ENCODE measurements at regions not wholly inside any gene's neighbourhood (a gene's known extent, or its start where the extent isn't known, plus 50 kb on each side); places are given as distances from the start of the nearest gene placed in this dataset.
"Not testable (repeated sequence)": the region's sequence is repeated elsewhere in the genome, so short reads cannot be mapped to it uniquely, and the experiment has no call there.

- DNase-seq, result no peak
Observed at GRCh38 chr3:8147711-8148110, 353.9 kb upstream of the LMCD1 start.

- DNase-seq, result no peak
Observed at GRCh38 chr3:8152821-8153418, 348.7 kb upstream of the LMCD1 start.

- DNase-seq, result no peak
Observed at GRCh38 chr3:8153800-8154199, 347.8 kb upstream of the LMCD1 start.

- no peak for DNase-seq
Observed at GRCh38 chr3:8154617-8155016, 347.0 kb upstream of the LMCD1 start.

GRCh38 chr3:8156138-8156537 is 345.5 kb upstream of the LMCD1 start:
- DNase-seq, result no peak

GRCh38 chr3:8156831-8157230 is 344.8 kb upstream of the LMCD1 start:
- DNase-seq, result no peak

GRCh38 chr3:8157640-8158039 is 344.0 kb upstream of the LMCD1 start:
- no peak for DNase-seq

GRCh38 chr3:8164145-8164544 is 337.5 kb upstream of the LMCD1 start:
- DNase-seq, result no peak

- no peak for DNase-seq
Observed at GRCh38 chr3:8166014-8166413, 335.6 kb upstream of the LMCD1 start.

- DNase-seq, result no peak
Observed at GRCh38 chr3:8170971-8171508, 330.6 kb upstream of the LMCD1 start.

GRCh38 chr3:8173892-8174291 is 327.7 kb upstream of the LMCD1 start:
- no peak for DNase-seq

- peak; percentile 34 for DNase-seq
Observed at GRCh38 chr3:8176759-8177483, 324.7 kb upstream of the LMCD1 start.

- DNase-seq, result not testable (repeated sequence)
Observed at GRCh38 chr3:8178516-8178915, 323.1 kb upstream of the LMCD1 start.

- no peak for DNase-seq
Observed at GRCh38 chr3:8182904-8183303, 318.7 kb upstream of the LMCD1 start.

GRCh38 chr3:8183627-8184026 is 318.0 kb upstream of the LMCD1 start:
- DNase-seq, result peak; percentile 62

- no peak for DNase-seq
Observed at GRCh38 chr3:8186213-8186612, 315.4 kb upstream of the LMCD1 start.

- DNase-seq, result no peak
Observed at GRCh38 chr3:8187996-8188395, 313.6 kb upstream of the LMCD1 start.

- no peak for DNase-seq
Observed at GRCh38 chr3:8189051-8189450, 312.6 kb upstream of the LMCD1 start.

- DNase-seq, result no peak
Observed at GRCh38 chr3:8191406-8191805, 310.2 kb upstream of the LMCD1 start.

- no peak for DNase-seq
Observed at GRCh38 chr3:8197384-8197783, 304.2 kb upstream of the LMCD1 start.

- no peak for DNase-seq
Observed at GRCh38 chr3:8198605-8199004, 303.0 kb upstream of the LMCD1 start.

GRCh38 chr3:8200996-8201395 is 300.6 kb upstream of the LMCD1 start:
- no peak for DNase-seq

GRCh38 chr3:8201886-8202285 is 299.7 kb upstream of the LMCD1 start:
- DNase-seq, result no peak

GRCh38 chr3:8204331-8204730 is 297.3 kb upstream of the LMCD1 start:
- DNase-seq, result no peak
